HEK293 (cell line): ENCODE measurements at regions not wholly inside any gene's neighbourhood (a gene's known extent, or its start where the extent isn't known, plus 50 kb on each side); places are given as distances from the start of the nearest gene placed in this dataset.

Experiments used
- CTCF ChIA-PET: fragments of 350-600 bp; formaldehyde crosslinking; extraction: SDS; loops from one replicate; lab custom pipeline; 2021; ENCODE audit warnings: antibody characterized with exemption; lab: Yijun Ruan, JAX
- POLR2A ChIA-PET: fragments of 300-600 bp; formaldehyde crosslinking; extraction: SDS; loops from one replicate; lab custom pipeline; 2020; ENCODE audit warnings: antibody characterized with exemption, inconsistent platforms; lab: Yijun Ruan, JAX
- H3K27ac ChIP-seq: fragments of 200-500 bp; sonication (Bioruptor generic); 2 replicates; pipeline ENCODE4 v1.5.1; 2014; ENCODE audit warnings: low read depth, low read length, control low read depth, inconsistent platforms; ENCODE audit errors: extremely low read depth
- H3K36me3 ChIP-seq, 2 experiments: fragments of 200-500 bp in 1 of 2; sonication (Bioruptor generic) in 1 of 2; 1 replicate in 1 of 2; 2 replicates in 1 of 2; pipeline ENCODE4 v1.5.1; 2014 to 2017; ENCODE audit warnings: inconsistent platforms in 2 of 2, low read length in 2 of 2; ENCODE audit not compliant: control insufficient read depth in 2 of 2, insufficient read depth in 1 of 2
- H3K4me1 ChIP-seq: fragments of 200-500 bp; sonication (Bioruptor generic); 2 replicates; pipeline ENCODE4 v1.5.1; 2014; ENCODE audit warnings: mild to moderate bottlenecking, low read length, inconsistent platforms; ENCODE audit not compliant: control insufficient read depth, insufficient read depth
- H3K4me3 ChIP-seq: 2 replicates; pipeline ENCODE4 v1.5.1; 2011; ENCODE audit warnings: low read depth, mild to moderate bottlenecking, control low read depth, low read length, moderate library complexity
- H3K9me3 ChIP-seq: fragments of 200-500 bp; sonication (Bioruptor generic); 2 replicates; pipeline ENCODE4 v1.5.1; 2014; ENCODE audit warnings: low read depth, low read length, inconsistent platforms; ENCODE audit not compliant: control insufficient read depth, insufficient read depth
- GLI4 ChIP-seq: fragments of 450-650 bp; formaldehyde crosslinking; IDR thresholded peaks from 2 replicates; pipeline ENCODE4 v1.5.1; 2016; ENCODE audit warnings: missing biosample characterization, missing genetic modification characterization
- HOXA7 ChIP-seq: sonication (generic); formaldehyde crosslinking; IDR thresholded peaks from 2 replicates; pipeline ENCODE4 v1.8.1; 2022; ENCODE audit warnings: missing genetic modification reagents, borderline replicate concordance
- HOXC10 ChIP-seq: sonication (generic); formaldehyde crosslinking; IDR thresholded peaks from 2 replicates; pipeline ENCODE4 v1.8.1; 2023; ENCODE audit warnings: mild to moderate bottlenecking, missing genetic modification reagents
- IKZF3 ChIP-seq: fragments of 450-650 bp; IDR thresholded peaks from 2 replicates; pipeline ENCODE4 v1.5.0; 2018; ENCODE audit warnings: missing biosample characterization, mild to moderate bottlenecking, missing genetic modification characterization, moderate library complexity
- KLF7 ChIP-seq: fragments of 450-650 bp; formaldehyde crosslinking; IDR thresholded peaks from 2 replicates; pipeline ENCODE4 v1.5.1; 2016; ENCODE audit warnings: missing biosample characterization, missing genetic modification characterization, borderline replicate concordance
- OVOL3 ChIP-seq: fragments of 450-650 bp; formaldehyde crosslinking; IDR thresholded peaks from 2 replicates; pipeline ENCODE4 v1.5.1; 2016; ENCODE audit warnings: missing biosample characterization, missing genetic modification characterization
- SALL2 ChIP-seq: fragments of 450-650 bp; formaldehyde crosslinking; IDR thresholded peaks from 2 replicates; pipeline ENCODE4 v1.5.0; 2017; ENCODE audit warnings: missing biosample characterization, mild to moderate bottlenecking, missing genetic modification characterization, borderline replicate concordance
- YY2 ChIP-seq: fragments of 450-650 bp; formaldehyde crosslinking; IDR thresholded peaks from 2 replicates; pipeline ENCODE4 v1.5.1; 2016; ENCODE audit warnings: missing biosample characterization, missing genetic modification characterization
- ZNF112 ChIP-seq: fragments of 450-650 bp; formaldehyde crosslinking; IDR thresholded peaks from 2 replicates; pipeline ENCODE4 v1.5.0; 2017; ENCODE audit warnings: missing biosample characterization, missing genetic modification characterization
- ZNF138 ChIP-seq: fragments of 450-650 bp; formaldehyde crosslinking; IDR thresholded peaks from 2 replicates; pipeline ENCODE4 v1.5.1; 2016; ENCODE audit warnings: missing biosample characterization, missing genetic modification characterization, borderline replicate concordance
- ZNF169 ChIP-seq: fragments of 450-650 bp; formaldehyde crosslinking; IDR thresholded peaks from 2 replicates; pipeline ENCODE4 v1.5.1; 2016; ENCODE audit warnings: missing biosample characterization, missing genetic modification characterization
- ZNF23 ChIP-seq: fragments of 450-650 bp; formaldehyde crosslinking; IDR thresholded peaks from 2 replicates; pipeline ENCODE4 v1.5.1; 2016; ENCODE audit warnings: missing biosample characterization, missing genetic modification characterization, borderline replicate concordance
- ZNF274 ChIP-seq, 2 experiments: fragments of 200-500 bp in 1 of 2; fragments of 450-650 bp in 1 of 2; sonication (Bioruptor generic) in 1 of 2; formaldehyde crosslinking in 1 of 2; IDR thresholded peaks; 2 replicates each; pipeline versions ENCODE4 v1.5.1 to v1.6.1; 2014 to 2016; ENCODE audit warnings: borderline replicate concordance in 1 of 2, inconsistent platforms in 1 of 2, low read length in 1 of 2, missing biosample characterization in 1 of 2, missing genetic modification characterization in 1 of 2
- ZNF366 ChIP-seq: fragments of 450-650 bp; formaldehyde crosslinking; conservative IDR thresholded peaks from 2 replicates; pipeline ENCODE4 v1.5.1; 2016; ENCODE audit warnings: missing biosample characterization, missing genetic modification characterization
- ZNF544 ChIP-seq: fragments of 450-650 bp; formaldehyde crosslinking; IDR thresholded peaks from 2 replicates; pipeline ENCODE4 v1.5.0; 2017; ENCODE audit warnings: missing biosample characterization, missing genetic modification characterization
- ZNF555 ChIP-seq: fragments of 450-650 bp; formaldehyde crosslinking; conservative IDR thresholded peaks from 2 replicates; pipeline ENCODE4 v1.5.1; 2017; ENCODE audit warnings: missing biosample characterization, mild to moderate bottlenecking, missing genetic modification characterization, inconsistent platforms
- ZNF624 ChIP-seq: fragments of 450-650 bp; formaldehyde crosslinking; IDR thresholded peaks from 2 replicates; pipeline ENCODE4 v1.5.1; 2017; ENCODE audit warnings: missing biosample characterization, missing genetic modification characterization
- ZNF776 ChIP-seq: fragments of 450-650 bp; formaldehyde crosslinking; IDR thresholded peaks from 2 replicates; pipeline ENCODE4 v1.5.0; 2017; ENCODE audit warnings: missing biosample characterization, missing genetic modification characterization, borderline replicate concordance
- ZSCAN30 ChIP-seq: fragments of 450-650 bp; IDR thresholded peaks from 2 replicates; pipeline ENCODE4 v1.5.1; 2018; ENCODE audit warnings: missing biosample characterization, mild to moderate bottlenecking, missing genetic modification characterization, moderate library complexity
- ZXDB ChIP-seq: fragments of 450-650 bp; formaldehyde crosslinking; IDR thresholded peaks from 2 replicates; pipeline ENCODE4 v1.5.1; 2016; ENCODE audit warnings: missing biosample characterization, missing genetic modification characterization
- TF ChIP-seq, protein P1 (sequence below): fragments of 450-650 bp; formaldehyde crosslinking; IDR thresholded peaks from 2 replicates; pipeline ENCODE4 v1.5.1; 2016; ENCODE audit warnings: missing biosample characterization, missing genetic modification characterization, borderline replicate concordance
- TF ChIP-seq, protein P2 (sequence below): fragments of 450-650 bp; formaldehyde crosslinking; IDR thresholded peaks from 2 replicates; pipeline ENCODE4 v1.5.0; 2017; ENCODE audit warnings: missing biosample characterization, missing genetic modification characterization, borderline replicate concordance

DNA sequence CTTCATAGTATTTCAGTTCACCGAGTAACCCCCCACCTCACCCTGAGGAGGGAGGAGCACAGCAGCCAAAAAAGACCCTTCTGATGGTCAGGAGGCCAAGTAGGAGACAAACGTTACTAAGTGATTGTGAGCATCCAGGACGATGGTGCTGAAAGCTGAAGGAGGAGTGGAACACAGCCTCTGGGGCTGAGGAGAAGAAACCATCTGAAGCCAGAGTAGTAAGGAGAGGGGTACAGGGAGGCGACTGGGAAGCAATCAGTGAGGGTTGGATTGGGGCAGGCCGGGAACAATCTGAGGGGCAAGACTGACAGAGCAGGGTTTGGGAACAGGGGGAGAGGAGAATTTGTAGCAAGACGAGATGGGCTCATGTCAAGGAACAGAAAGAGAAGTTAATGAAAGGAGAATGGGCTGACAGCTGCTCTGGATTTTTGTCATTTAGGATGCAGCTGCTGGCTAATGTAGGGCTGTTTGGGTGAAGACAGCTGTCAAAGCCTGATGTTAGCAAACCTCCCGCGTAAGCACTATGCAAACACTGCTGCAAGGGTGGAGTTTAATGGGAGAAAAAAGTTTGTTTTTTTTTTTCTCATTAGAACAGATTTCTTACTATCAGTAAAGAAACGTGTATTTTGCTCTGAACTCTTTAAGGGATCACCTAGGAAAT is 622.2 kb downstream of the EDEM1 start (continued):
- TF ChIP-seq, protein P1, sequence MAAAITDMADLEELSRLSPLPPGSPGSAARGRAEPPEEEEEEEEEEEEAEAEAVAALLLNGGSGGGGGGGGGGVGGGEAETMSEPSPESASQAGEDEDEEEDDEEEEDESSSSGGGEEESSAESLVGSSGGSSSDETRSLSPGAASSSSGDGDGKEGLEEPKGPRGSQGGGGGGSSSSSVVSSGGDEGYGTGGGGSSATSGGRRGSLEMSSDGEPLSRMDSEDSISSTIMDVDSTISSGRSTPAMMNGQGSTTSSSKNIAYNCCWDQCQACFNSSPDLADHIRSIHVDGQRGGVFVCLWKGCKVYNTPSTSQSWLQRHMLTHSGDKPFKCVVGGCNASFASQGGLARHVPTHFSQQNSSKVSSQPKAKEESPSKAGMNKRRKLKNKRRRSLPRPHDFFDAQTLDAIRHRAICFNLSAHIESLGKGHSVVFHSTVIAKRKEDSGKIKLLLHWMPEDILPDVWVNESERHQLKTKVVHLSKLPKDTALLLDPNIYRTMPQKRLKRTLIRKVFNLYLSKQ = no peak
- no peak for TF ChIP-seq HOXC10 (CRISPR knock-in tag)
- no peak for TF ChIP-seq ZNF138
- TF ChIP-seq OVOL3 (tag by site-specific recombination) = no peak

DNA sequence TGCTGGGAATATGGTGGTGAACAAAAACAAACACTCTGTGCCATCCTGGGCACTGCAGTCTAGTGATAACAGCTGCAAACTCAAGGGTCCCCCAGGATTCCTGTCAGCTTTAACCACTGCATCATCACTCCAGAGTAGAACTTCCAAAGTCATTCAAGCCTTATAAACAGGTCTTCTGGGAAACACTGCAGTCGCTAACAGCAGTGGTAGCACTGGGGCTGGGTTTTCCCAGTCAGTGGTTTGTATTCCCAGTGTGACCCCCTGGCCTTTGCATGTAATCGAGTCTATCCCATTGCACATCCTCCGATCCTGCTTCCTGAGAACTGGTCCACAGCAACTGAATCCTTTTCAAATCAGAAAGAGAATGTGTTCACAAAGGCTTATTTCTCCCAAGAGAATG is 623.5 kb downstream of the EDEM1 start:
- ChIA-PET POLR2A (no interaction called here), CTCF (no interaction called here)
- Histone ChIP-seq H3K27ac (no peak overlapping the region), H3K4me1 (no peaks in the 10 kb centered on the region), H3K4me3 (no peak overlapping the region), H3K36me3 (no peaks in the 10 kb centered on the region), H3K9me3 (no peaks in the 10 kb centered on the region)
- TF ChIP-seq ZNF112 (no peak), IKZF3 (no peak), GLI4 (no peak), ZNF366 (no peak)

DNA sequence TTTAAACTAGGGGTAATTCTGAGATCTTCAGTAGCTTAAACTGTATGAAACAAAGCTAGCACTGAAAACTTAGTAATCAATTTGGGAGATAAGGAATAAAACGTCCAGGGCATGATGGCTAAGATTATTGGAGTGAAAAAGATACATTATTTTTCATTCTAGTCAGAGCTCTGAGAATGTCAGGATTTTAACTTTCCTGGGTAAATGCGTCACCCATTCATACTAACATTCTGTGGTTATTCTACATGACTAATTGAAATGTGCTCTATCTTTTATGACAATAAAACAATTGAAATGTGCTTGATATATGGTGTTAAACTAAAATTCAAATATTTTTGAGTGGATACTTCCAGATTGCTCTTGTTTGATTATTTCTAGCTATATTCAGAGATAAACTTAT is 626.0 kb downstream of the EDEM1 start:
- ChIA-PET POLR2A (no interaction called here), CTCF (interaction anchor here (0.6 kb wide), 1 partner anchor 621 kb away, joined by 3 read pairs; no protein-coding TSS in a partner anchor)
- Histone ChIP-seq H3K4me3 (no peak overlapping the region), H3K9me3 (no peaks in the 10 kb centered on the region), H3K36me3 (no peaks in the 10 kb centered on the region), H3K27ac (no peak overlapping the region), H3K4me1 (no peaks in the 10 kb centered on the region)
- no peak for TF ChIP-seq OVOL3 (tag by site-specific recombination)
- TF ChIP-seq HOXA7 (CRISPR knock-in tag) = no peak
- TF ChIP-seq ZNF555 (tag by site-specific recombination) = no peak
- TF ChIP-seq ZNF544 (tag by site-specific recombination) = no peak
- TF ChIP-seq ZNF169 = no peak
- TF ChIP-seq, protein P1 = no peak
- TF ChIP-seq SALL2 = no peak
- TF ChIP-seq, protein P2, sequence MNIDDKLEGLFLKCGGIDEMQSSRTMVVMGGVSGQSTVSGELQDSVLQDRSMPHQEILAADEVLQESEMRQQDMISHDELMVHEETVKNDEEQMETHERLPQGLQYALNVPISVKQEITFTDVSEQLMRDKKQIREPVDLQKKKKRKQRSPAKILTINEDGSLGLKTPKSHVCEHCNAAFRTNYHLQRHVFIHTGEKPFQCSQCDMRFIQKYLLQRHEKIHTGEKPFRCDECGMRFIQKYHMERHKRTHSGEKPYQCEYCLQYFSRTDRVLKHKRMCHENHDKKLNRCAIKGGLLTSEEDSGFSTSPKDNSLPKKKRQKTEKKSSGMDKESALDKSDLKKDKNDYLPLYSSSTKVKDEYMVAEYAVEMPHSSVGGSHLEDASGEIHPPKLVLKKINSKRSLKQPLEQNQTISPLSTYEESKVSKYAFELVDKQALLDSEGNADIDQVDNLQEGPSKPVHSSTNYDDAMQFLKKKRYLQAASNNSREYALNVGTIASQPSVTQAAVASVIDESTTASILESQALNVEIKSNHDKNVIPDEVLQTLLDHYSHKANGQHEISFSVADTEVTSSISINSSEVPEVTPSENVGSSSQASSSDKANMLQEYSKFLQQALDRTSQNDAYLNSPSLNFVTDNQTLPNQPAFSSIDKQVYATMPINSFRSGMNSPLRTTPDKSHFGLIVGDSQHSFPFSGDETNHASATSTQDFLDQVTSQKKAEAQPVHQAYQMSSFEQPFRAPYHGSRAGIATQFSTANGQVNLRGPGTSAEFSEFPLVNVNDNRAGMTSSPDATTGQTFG (tag by site-specific recombination) = no peak
- no peak for TF ChIP-seq YY2 (tag by site-specific recombination)
- TF ChIP-seq ZNF776 (tag by site-specific recombination) = no peak
- no peak for TF ChIP-seq ZNF23 (tag by site-specific recombination)
- TF ChIP-seq ZNF624 (tag by site-specific recombination) = no peak
- TF ChIP-seq ZNF274 (IDR thresholded peaks at IDR 0.05; ENCODE audit: low read length) = no peak
- no peak for TF ChIP-seq ZNF274 (tag by site-specific recombination; IDR thresholded peaks at IDR 0.05; ENCODE audit: borderline replicate concordance)
- TF ChIP-seq ZXDB = no peak
- TF ChIP-seq KLF7 = no peak
- no peak for TF ChIP-seq ZSCAN30 (tag by site-specific recombination)
